ENCODE measurements at regions not wholly inside any gene's neighbourhood (a gene's known extent, or its start where the extent isn't known, plus 50 kb on each side); places are given as distances from the start of the nearest gene placed in this dataset.
A peak's percentile ranks its signal among the peaks of the same experiment; 100 is the strongest.
"Not testable (repeated sequence)": the region's sequence is repeated elsewhere in the genome, so short reads cannot be mapped to it uniquely, and the experiment has no call there.

- H3K4me1 ChIP-seq (ENCODE audit: control insufficient read depth, insufficient read depth, low read length); H3K27me3 ChIP-seq (ENCODE audit: control insufficient read depth, insufficient read depth, low read length); H3K36me3 ChIP-seq (ENCODE audit: control insufficient read depth, insufficient read depth, low read length); H3K9ac ChIP-seq (ENCODE audit: low read length); H3K4me3 ChIP-seq (ENCODE audit: low read length); H3K9me3 ChIP-seq (ENCODE audit: control insufficient read depth, low read length): not testable (repeated sequence)
Observed at GRCh38 chr3:48101301-48101650, 85.1 kb upstream of the MAP4 start.

- H3K4me3 ChIP-seq (ENCODE audit: low read length): no peak overlapping the region
- no peaks in the 10 kb centered on the region for H3K27me3 ChIP-seq (ENCODE audit: control insufficient read depth, insufficient read depth, low read length)
- no peaks in the 10 kb centered on the region for H3K36me3 ChIP-seq (ENCODE audit: control insufficient read depth, insufficient read depth, low read length)
- H3K9ac ChIP-seq (ENCODE audit: low read length): no peak overlapping the region
- H3K4me1 ChIP-seq (ENCODE audit: control insufficient read depth, insufficient read depth, low read length): peaks cover 13% of the 10 kb centered on the region
- H3K9me3 ChIP-seq (ENCODE audit: control insufficient read depth, low read length): no peaks in the 10 kb centered on the region
Observed at GRCh38 chr3:48092270-48092669, 76.1 kb upstream of the MAP4 start.

- no peak overlapping the region for H3K4me3 ChIP-seq (ENCODE audit: low read length)
- H3K27me3 ChIP-seq (ENCODE audit: control insufficient read depth, insufficient read depth, low read length): no peaks in the 10 kb centered on the region
- no peaks in the 10 kb centered on the region for H3K9me3 ChIP-seq (ENCODE audit: control insufficient read depth, low read length)
- H3K9ac ChIP-seq (ENCODE audit: low read length): no peak overlapping the region
- peaks cover 20% of the 10 kb centered on the region for H3K4me1 ChIP-seq (ENCODE audit: control insufficient read depth, insufficient read depth, low read length)
- H3K36me3 ChIP-seq (ENCODE audit: control insufficient read depth, insufficient read depth, low read length): no peaks in the 10 kb centered on the region
Observed at GRCh38 chr3:48090166-48090939, 74.1 kb upstream of the MAP4 start.

- Histone ChIP-seq H3K27me3 (ENCODE audit: control insufficient read depth, insufficient read depth, low read length) (no peaks in the 10 kb centered on the region), H3K9me3 (ENCODE audit: control insufficient read depth, low read length) (no peaks in the 10 kb centered on the region), H3K9ac (ENCODE audit: low read length) (peak overlapping the region; percentile 89), H3K4me3 (ENCODE audit: low read length) (peak overlapping the region; percentile 98), H3K36me3 (ENCODE audit: control insufficient read depth, insufficient read depth, low read length) (no peaks in the 10 kb centered on the region), H3K4me1 (ENCODE audit: control insufficient read depth, insufficient read depth, low read length) (peaks cover 20% of the 10 kb centered on the region)
Observed at GRCh38 chr3:48088749-48089466, 72.7 kb upstream of the MAP4 start.

- Histone ChIP-seq H3K4me1 (ENCODE audit: control insufficient read depth, insufficient read depth, low read length) (peaks cover 20% of the 10 kb centered on the region), H3K4me3 (ENCODE audit: low read length) (peak overlapping the region; percentile 98), H3K9me3 (ENCODE audit: control insufficient read depth, low read length) (no peaks in the 10 kb centered on the region), H3K9ac (ENCODE audit: low read length) (peak overlapping the region; percentile 89), H3K27me3 (ENCODE audit: control insufficient read depth, insufficient read depth, low read length) (no peaks in the 10 kb centered on the region), H3K36me3 (ENCODE audit: control insufficient read depth, insufficient read depth, low read length) (no peaks in the 10 kb centered on the region)
Observed at GRCh38 chr3:48088056-48088748, 72.0 kb upstream of the MAP4 start.

GRCh38 chr3:48086705-48087104 is 70.5 kb upstream of the MAP4 start:
- Histone ChIP-seq H3K36me3 (ENCODE audit: control insufficient read depth, insufficient read depth, low read length) (no peaks in the 10 kb centered on the region), H3K4me1 (ENCODE audit: control insufficient read depth, insufficient read depth, low read length) (peaks cover 20% of the 10 kb centered on the region), H3K9me3 (ENCODE audit: control insufficient read depth, low read length) (no peaks in the 10 kb centered on the region), H3K4me3 (ENCODE audit: low read length) (peak overlapping the region; percentile 98), H3K27me3 (ENCODE audit: control insufficient read depth, insufficient read depth, low read length) (no peaks in the 10 kb centered on the region), H3K9ac (ENCODE audit: low read length) (no peak overlapping the region)

GRCh38 chr3:48084929-48085328 is 68.7 kb upstream of the MAP4 start:
- peak overlapping the region; percentile 17 for H3K9ac ChIP-seq (ENCODE audit: low read length)
- no peak overlapping the region for H3K4me3 ChIP-seq (ENCODE audit: low read length)
- no peaks in the 10 kb centered on the region for H3K9me3 ChIP-seq (ENCODE audit: control insufficient read depth, low read length)
- H3K4me1 ChIP-seq (ENCODE audit: control insufficient read depth, insufficient read depth, low read length): peaks cover 19% of the 10 kb centered on the region
- H3K27me3 ChIP-seq (ENCODE audit: control insufficient read depth, insufficient read depth, low read length): no peaks in the 10 kb centered on the region
- no peaks in the 10 kb centered on the region for H3K36me3 ChIP-seq (ENCODE audit: control insufficient read depth, insufficient read depth, low read length)

- H3K9me3 ChIP-seq (ENCODE audit: control insufficient read depth, low read length): no peaks in the 10 kb centered on the region
- H3K4me1 ChIP-seq (ENCODE audit: control insufficient read depth, insufficient read depth, low read length): peaks cover 13% of the 10 kb centered on the region
- no peaks in the 10 kb centered on the region for H3K36me3 ChIP-seq (ENCODE audit: control insufficient read depth, insufficient read depth, low read length)
- H3K27me3 ChIP-seq (ENCODE audit: control insufficient read depth, insufficient read depth, low read length): no peaks in the 10 kb centered on the region
- H3K9ac ChIP-seq (ENCODE audit: low read length): no peak overlapping the region
- H3K4me3 ChIP-seq (ENCODE audit: low read length): no peak overlapping the region
Observed at GRCh38 chr3:48084170-48084569, 68.0 kb upstream of the MAP4 start.

GRCh38 chr3:48082580-48083184 is 66.5 kb upstream of the MAP4 start:
- Histone ChIP-seq H3K36me3 (ENCODE audit: control insufficient read depth, insufficient read depth, low read length) (no peaks in the 10 kb centered on the region), H3K9me3 (ENCODE audit: control insufficient read depth, low read length) (no peaks in the 10 kb centered on the region), H3K27me3 (ENCODE audit: control insufficient read depth, insufficient read depth, low read length) (no peaks in the 10 kb centered on the region), H3K4me3 (ENCODE audit: low read length) (no peak overlapping the region), H3K4me1 (ENCODE audit: control insufficient read depth, insufficient read depth, low read length) (peaks cover 11% of the 10 kb centered on the region), H3K9ac (ENCODE audit: low read length) (no peak overlapping the region)

- Histone ChIP-seq H3K27me3 (ENCODE audit: control insufficient read depth, insufficient read depth, low read length) (no peaks in the 10 kb centered on the region), H3K36me3 (ENCODE audit: control insufficient read depth, insufficient read depth, low read length) (no peaks in the 10 kb centered on the region), H3K4me1 (ENCODE audit: control insufficient read depth, insufficient read depth, low read length) (no peaks in the 10 kb centered on the region), H3K9me3 (ENCODE audit: control insufficient read depth, low read length) (no peaks in the 10 kb centered on the region), H3K9ac (ENCODE audit: low read length) (no peak overlapping the region), H3K4me3 (ENCODE audit: low read length) (no peak overlapping the region)
Observed at GRCh38 chr3:48077815-48078214, 61.6 kb upstream of the MAP4 start.

- Histone ChIP-seq H3K9ac (ENCODE audit: low read length) (no peak overlapping the region), H3K4me3 (ENCODE audit: low read length) (no peak overlapping the region), H3K36me3 (ENCODE audit: control insufficient read depth, insufficient read depth, low read length) (no peaks in the 10 kb centered on the region), H3K4me1 (ENCODE audit: control insufficient read depth, insufficient read depth, low read length) (peaks cover 9% of the 10 kb centered on the region), H3K9me3 (ENCODE audit: control insufficient read depth, low read length) (no peaks in the 10 kb centered on the region), H3K27me3 (ENCODE audit: control insufficient read depth, insufficient read depth, low read length) (no peaks in the 10 kb centered on the region)
Observed at GRCh38 chr3:48070030-48070429, 53.8 kb upstream of the MAP4 start.

- no peaks in the 10 kb centered on the region for H3K36me3 ChIP-seq (ENCODE audit: control insufficient read depth, insufficient read depth, low read length)
- H3K27me3 ChIP-seq (ENCODE audit: control insufficient read depth, insufficient read depth, low read length): no peaks in the 10 kb centered on the region
- peaks cover 9% of the 10 kb centered on the region for H3K4me1 ChIP-seq (ENCODE audit: control insufficient read depth, insufficient read depth, low read length)
- no peak overlapping the region for H3K4me3 ChIP-seq (ENCODE audit: low read length)
- H3K9me3 ChIP-seq (ENCODE audit: control insufficient read depth, low read length): no peaks in the 10 kb centered on the region
- H3K9ac ChIP-seq (ENCODE audit: low read length): no peak overlapping the region
Observed at GRCh38 chr3:48069339-48069738, 53.1 kb upstream of the MAP4 start.

All from mucosa of stomach (tissue), 1 donor.